IPS DF 4.7 (cell line): ENCODE measurements at regions not wholly inside any gene's neighbourhood (a gene's known extent, or its start where the extent isn't known, plus 50 kb on each side); places are given as distances from the start of the nearest gene placed in this dataset.

Experiments
- DNase-seq: peaks from one replicate; pipeline ENCODE4 v3.0.0-alpha.2; 2013; ENCODE audit warnings: low spot score; ENCODE audit errors: extremely low read depth

- no peak for DNase-seq
Observed at GRCh38 chr2:151085181-151085611, 176.5 kb downstream of the RBM43 start.

- no peak for DNase-seq
Observed at GRCh38 chr2:151083856-151084795, 177.5 kb downstream of the RBM43 start.

- DNase-seq = no peak
Observed at GRCh38 chr2:151078889-151079288, 182.8 kb downstream of the RBM43 start.

GRCh38 chr2:151071906-151072305 lies 189.8 kb downstream of the RBM43 start:
- DNase-seq = no peak

GRCh38 chr2:151071382-151071781 lies 190.3 kb downstream of the RBM43 start:
- DNase-seq = peak; percentile 49

- no peak for DNase-seq
Observed at GRCh38 chr2:151070253-151070652, 191.4 kb downstream of the RBM43 start.

- no peak for DNase-seq
Observed at GRCh38 chr2:151067658-151068369, 193.8 kb downstream of the RBM43 start.

GRCh38 chr2:151063271-151063670 lies 198.4 kb downstream of the RBM43 start:
- DNase-seq = no peak

- DNase-seq = no peak
Observed at GRCh38 chr2:151060287-151060686, 201.4 kb downstream of the RBM43 start.

- no peak for DNase-seq
Observed at GRCh38 chr2:151056870-151057269, 204.8 kb downstream of the RBM43 start.

GRCh38 chr2:151053661-151053990 lies 208.0 kb downstream of the RBM43 start:
- DNase-seq = no peak

- no peak for DNase-seq
Observed at GRCh38 chr2:151052850-151053660, 208.6 kb downstream of the RBM43 start.

- peak; percentile 36 for DNase-seq
Observed at GRCh38 chr2:151051574-151052220, 210.0 kb downstream of the RBM43 start.

GRCh38 chr2:151049746-151050145 lies 211.9 kb downstream of the RBM43 start:
- DNase-seq = no peak

GRCh38 chr2:151048331-151049054 lies 213.2 kb downstream of the RBM43 start:
- DNase-seq = no peak

GRCh38 chr2:151043484-151043883 lies 218.2 kb downstream of the RBM43 start:
- DNase-seq = no peak

- DNase-seq = no peak
Observed at GRCh38 chr2:151042964-151043363, 218.7 kb downstream of the RBM43 start.

- DNase-seq = no peak
Observed at GRCh38 chr2:151040039-151040438, 221.6 kb downstream of the RBM43 start.

GRCh38 chr2:151038516-151038915 lies 223.1 kb downstream of the RBM43 start:
- no peak for DNase-seq

- DNase-seq = no peak
Observed at GRCh38 chr2:151037434-151037833, 224.2 kb downstream of the RBM43 start.
